Lower leg skin (tissue), 4 donors: ENCODE measurements at regions not wholly inside any gene's neighbourhood (a gene's known extent, or its start where the extent isn't known, plus 50 kb on each side); places are given as distances from the start of the nearest gene placed in this dataset.
"Not testable (repeated sequence)": the region's sequence is repeated elsewhere in the genome, so short reads cannot be mapped to it uniquely, and the experiment has no call there.

ENCODE experiments used
- DNase-seq, 2 donors: peaks; one replicate each; pipeline ENCODE4 v3.0.0-alpha.2; 2019; ENCODE audit warnings: low spot score in 2 of 2
- H3K4me3 ChIP-seq: fragments of 200-600 bp; sonication (generic); 2 replicates; pipeline ENCODE4 v1.5.1; 2017; ENCODE audit warnings: mild to moderate bottlenecking, low read depth; ENCODE audit not compliant: poor library complexity, severe bottlenecking
- POLR2A ChIP-seq, 2 donors: fragments of 450-650 bp; IDR thresholded peaks; one replicate each; pipeline ENCODE4 v1.6.1; 2016 to 2017; ENCODE audit warnings: antibody characterized with exemption in 2 of 2, mild to moderate bottlenecking in 1 of 2, moderate library complexity in 1 of 2
- WGBS, 2 donors: methylation state at CpG; one replicate each; pipeline ENCODE4 v1.1.5; 2018; 5-methylcytosine and 5-hydroxymethylcytosine counted together
- intact Hi-C: fragments of 100-400 bp; cut with DNase I; formaldehyde crosslinking; loops from one replicate; pipeline ENCODE4 v1.15.0; 2023; ENCODE audit warnings: low total_unique reads
- TF ChIP-seq, protein P1 (sequence below), 3 donors: fragments of 450-650 bp; IDR thresholded peaks; one replicate each; pipeline ENCODE4 v1.5.1; 2016; ENCODE audit warnings: antibody characterized with exemption in 3 of 3, mild to moderate bottlenecking in 3 of 3, moderate library complexity in 2 of 3

DNA sequence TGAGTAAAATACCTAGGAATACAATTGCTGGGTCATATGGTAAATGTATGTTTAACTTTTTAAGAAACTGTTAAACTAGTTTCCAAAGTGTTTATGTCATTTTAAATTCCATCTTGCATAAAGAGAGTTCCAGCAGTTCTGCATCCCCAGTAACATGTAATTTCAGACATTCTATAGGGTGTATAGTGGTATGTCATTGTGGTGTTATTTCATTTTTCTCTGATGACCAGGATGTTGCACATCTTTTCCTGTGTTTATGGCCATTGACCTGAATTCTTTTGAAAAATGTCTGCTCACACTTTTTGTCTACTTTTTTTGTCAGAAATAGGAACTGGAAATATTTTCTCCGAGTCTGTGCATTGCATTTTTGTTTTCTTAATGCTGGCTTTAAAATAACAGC lies 128.9 kb downstream of the TMEM200A start:
- TF ChIP-seq, protein P1, sequence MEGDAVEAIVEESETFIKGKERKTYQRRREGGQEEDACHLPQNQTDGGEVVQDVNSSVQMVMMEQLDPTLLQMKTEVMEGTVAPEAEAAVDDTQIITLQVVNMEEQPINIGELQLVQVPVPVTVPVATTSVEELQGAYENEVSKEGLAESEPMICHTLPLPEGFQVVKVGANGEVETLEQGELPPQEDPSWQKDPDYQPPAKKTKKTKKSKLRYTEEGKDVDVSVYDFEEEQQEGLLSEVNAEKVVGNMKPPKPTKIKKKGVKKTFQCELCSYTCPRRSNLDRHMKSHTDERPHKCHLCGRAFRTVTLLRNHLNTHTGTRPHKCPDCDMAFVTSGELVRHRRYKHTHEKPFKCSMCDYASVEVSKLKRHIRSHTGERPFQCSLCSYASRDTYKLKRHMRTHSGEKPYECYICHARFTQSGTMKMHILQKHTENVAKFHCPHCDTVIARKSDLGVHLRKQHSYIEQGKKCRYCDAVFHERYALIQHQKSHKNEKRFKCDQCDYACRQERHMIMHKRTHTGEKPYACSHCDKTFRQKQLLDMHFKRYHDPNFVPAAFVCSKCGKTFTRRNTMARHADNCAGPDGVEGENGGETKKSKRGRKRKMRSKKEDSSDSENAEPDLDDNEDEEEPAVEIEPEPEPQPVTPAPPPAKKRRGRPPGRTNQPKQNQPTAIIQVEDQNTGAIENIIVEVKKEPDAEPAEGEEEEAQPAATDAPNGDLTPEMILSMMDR (IDR thresholded peaks at IDR 0.05), result no peak
- no peak for TF ChIP-seq POLR2A (IDR thresholded peaks at IDR 0.05)
- intact Hi-C loops, result no loop called here
- H3K4me3 ChIP-seq, result no peak overlapping the region
- DNase-seq, result no peak
- 80 to 85% methylated on average over 1 of the region's 1 CpG for WGBS, 2 donors

DNA sequence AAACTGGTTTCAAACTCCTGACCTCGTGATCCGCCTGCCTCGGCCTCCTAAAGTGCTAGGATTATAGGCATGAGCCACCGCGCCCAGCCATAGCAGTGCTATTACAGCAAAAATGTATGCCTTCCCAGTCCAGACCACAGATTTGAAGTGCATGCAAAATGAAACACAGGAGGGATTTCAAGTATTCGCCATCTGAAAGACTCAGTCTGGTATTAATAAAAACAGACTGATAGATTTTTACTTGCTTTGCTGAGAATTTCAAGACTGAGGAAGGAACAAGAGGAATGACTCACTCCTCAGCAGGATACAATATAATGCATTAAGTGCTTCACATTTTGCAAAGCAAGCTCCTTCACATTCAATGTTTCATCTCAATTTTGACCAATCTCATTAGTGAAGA lies 134.9 kb downstream of the TMEM200A start:
- no peak for TF ChIP-seq POLR2A (IDR thresholded peaks at IDR 0.05)
- TF ChIP-seq, protein P1 (IDR thresholded peaks at IDR 0.05), result no peak
- 61 to 71% methylated on average over 6 of the region's 6 CpGs for WGBS, 2 donors
- H3K4me3 ChIP-seq, result no peak overlapping the region
- intact Hi-C loops, result no loop called here
- no peak for DNase-seq

DNA sequence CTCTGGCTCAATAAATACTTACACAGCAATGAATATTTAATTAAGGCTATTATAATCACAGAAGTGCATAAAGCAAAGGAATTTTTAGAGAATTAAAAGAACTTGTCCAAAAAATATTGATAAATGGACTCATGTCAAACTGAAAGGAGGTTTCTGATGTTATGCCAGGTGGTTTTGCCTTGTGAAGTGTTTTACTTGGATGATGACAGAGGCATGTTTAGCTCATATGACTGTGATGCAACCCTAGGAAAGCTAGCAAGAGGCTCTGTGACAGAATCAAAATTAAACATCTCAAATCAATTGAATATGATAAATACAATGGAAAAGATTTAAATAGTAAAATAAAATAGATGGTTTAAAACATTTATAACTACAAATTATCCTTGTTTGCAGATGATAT lies 137.3 kb downstream of the TMEM200A start:
- DNase-seq, result no peak
- TF ChIP-seq, protein P1 (IDR thresholded peaks at IDR 0.05), result no peak
- TF ChIP-seq POLR2A (IDR thresholded peaks at IDR 0.05), result no peak
- intact Hi-C loops, result no loop called here
- H3K4me3 ChIP-seq, result no peak overlapping the region

DNA sequence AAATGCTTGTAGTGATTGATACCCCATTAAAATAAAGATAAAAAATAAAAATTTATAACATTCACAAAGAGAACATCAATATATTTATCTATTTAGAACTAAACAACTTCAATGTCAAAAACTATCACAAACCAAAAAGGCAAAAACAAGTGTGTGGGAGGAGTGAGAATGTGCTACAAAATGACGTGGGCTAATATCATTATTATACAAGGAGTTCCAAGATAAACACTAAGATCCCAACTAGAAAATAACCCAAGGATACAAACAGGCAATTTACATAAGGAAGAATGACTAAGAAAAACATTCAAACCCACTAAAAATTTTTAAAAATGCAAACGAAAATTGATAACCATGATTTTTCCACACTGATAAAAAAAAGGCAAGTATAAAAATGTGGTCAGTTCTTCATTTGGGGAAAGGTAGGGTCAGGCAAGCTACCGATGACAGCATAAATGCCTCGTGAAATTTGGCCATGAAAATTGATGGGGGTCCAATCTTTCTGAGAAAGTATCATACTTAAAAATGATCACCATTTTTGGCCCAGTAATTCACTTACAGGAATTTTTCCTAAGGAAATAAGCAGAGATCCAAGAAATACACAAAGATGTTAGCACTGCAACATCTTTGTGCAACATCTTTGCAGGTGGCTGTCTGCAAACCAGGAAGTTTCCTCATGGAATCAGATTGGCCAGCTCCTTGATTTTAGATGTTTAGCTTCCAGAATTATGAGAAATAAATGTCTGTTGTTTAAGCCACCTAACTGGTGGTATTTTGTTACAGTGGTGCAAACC lies 140.2 kb downstream of the TMEM200A start:
- intact Hi-C loops, result no loop called here
- H3K4me3 ChIP-seq, result no peak overlapping the region
- WGBS, 2 donors, result 46 to 52% methylated on average over 4 of the region's 4 CpGs
- no peak for DNase-seq
- no peak for TF ChIP-seq POLR2A (IDR thresholded peaks at IDR 0.05)
- TF ChIP-seq, protein P1 (IDR thresholded peaks at IDR 0.05), result no peak

DNA sequence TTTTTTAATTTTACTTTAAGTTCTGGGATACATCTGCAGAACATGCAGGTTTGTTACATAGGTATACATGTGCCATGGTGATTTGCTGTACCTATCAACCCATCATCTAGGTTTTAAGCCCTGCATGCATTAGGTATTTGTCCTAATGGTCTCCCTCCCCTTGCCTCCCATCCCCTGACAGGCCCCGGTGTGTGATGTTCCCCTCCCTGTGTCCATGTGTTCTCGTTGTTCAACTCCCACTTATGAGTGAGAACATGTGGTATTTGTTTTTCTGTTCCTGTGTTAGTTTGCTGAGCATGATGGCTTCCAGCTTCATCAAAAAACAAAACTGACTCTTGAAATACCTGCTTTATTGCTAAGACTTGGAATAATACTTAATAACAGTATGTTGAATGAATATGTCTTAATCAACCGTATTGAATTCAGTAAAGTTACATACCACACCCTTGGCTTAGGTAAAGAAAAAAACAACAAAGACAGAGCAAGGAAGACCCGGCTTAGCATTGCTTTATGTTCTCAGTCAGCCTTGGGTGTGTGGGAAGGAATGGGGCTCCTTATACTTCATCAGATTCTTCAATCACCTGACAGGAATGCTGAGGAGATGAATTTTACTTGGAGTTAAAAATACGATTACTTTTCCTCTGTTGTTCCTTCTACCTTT lies 141.3 kb downstream of the TMEM200A start:
- H3K4me3 ChIP-seq, DNase-seq, intact Hi-C loops: not testable (repeated sequence)
- 25 to 36% methylated on average over 5 of the region's 5 CpGs for WGBS, 2 donors

DNA sequence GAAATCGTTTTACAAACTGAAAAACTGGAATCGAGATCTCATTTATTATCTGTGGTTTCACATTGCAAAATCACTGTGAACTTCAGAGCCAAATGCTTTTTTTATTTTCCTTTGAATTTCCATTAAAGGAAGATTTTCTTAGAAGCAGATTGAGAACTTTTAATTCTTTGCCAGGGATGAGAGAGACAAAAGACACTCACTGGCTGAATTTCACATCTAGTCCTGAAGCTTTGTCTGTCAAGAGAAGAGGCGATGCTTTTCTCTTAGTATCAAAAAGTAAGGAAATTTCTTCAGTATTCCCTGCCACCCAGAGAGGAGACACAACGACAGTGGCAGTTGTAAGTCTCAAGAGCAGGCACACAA lies 141.8 kb downstream of the TMEM200A start:
- TF ChIP-seq POLR2A (IDR thresholded peaks at IDR 0.05), result no peak
- TF ChIP-seq, protein P1 (IDR thresholded peaks at IDR 0.05), result no peak
- no peak for DNase-seq
- WGBS, 2 donors, result 30 to 39% methylated on average over 4 of the region's 4 CpGs
- intact Hi-C loops, result no loop called here
- H3K4me3 ChIP-seq, result no peak overlapping the region
